ENCODE measurements at regions not wholly inside any gene's neighbourhood (a gene's known extent, or its start where the extent isn't known, plus 50 kb on each side); places are given as distances from the start of the nearest gene placed in this dataset.
"Not testable (repeated sequence)": the region's sequence is repeated elsewhere in the genome, so short reads cannot be mapped to it uniquely, and the experiment has no call there.

- H3K4me1 ChIP-seq (ENCODE audit: control insufficient read depth, insufficient read depth, low read length); H3K4me3 ChIP-seq (ENCODE audit: low read length in 2 of 2); H3K36me3 ChIP-seq (ENCODE audit: control insufficient read depth in 2 of 2, insufficient read depth in 2 of 2, low read length in 2 of 2); H3K9me3 ChIP-seq (ENCODE audit: control insufficient read depth in 2 of 2, low read length in 2 of 2); H3K27me3 ChIP-seq (ENCODE audit: control insufficient read depth in 1 of 2, insufficient read depth in 2 of 2, low read length in 2 of 2); H3K9ac ChIP-seq (ENCODE audit: low read length in 2 of 2); H3K27ac ChIP-seq (ENCODE audit: low read length): not testable (repeated sequence)
Measured at GRCh38 chr20:30164389-30164788, 1093.1 kb upstream of the DEFB115 start.

- Histone ChIP-seq H3K4me3 (ENCODE audit: low read length in 2 of 2) (no peak overlapping the region), H3K27me3 (ENCODE audit: control insufficient read depth in 1 of 2, insufficient read depth in 2 of 2, low read length in 2 of 2) (no peaks in the 10 kb centered on the region), H3K36me3 (ENCODE audit: control insufficient read depth in 2 of 2, insufficient read depth in 2 of 2, low read length in 2 of 2) (no peaks in the 10 kb centered on the region), H3K27ac (ENCODE audit: low read length) (no peak overlapping the region), H3K4me1 (ENCODE audit: control insufficient read depth, insufficient read depth, low read length) (no peaks in the 10 kb centered on the region), H3K9me3 (ENCODE audit: control insufficient read depth in 2 of 2, low read length in 2 of 2) (no peaks in the 10 kb centered on the region), H3K9ac (ENCODE audit: low read length in 2 of 2) (no peak overlapping the region)
Measured at GRCh38 chr20:30167540-30167939, 1089.9 kb upstream of the DEFB115 start.

- Histone ChIP-seq H3K4me3 (ENCODE audit: low read length in 2 of 2) (peak overlapping the region in 1 of 2 donors; percentile 15), H3K9me3 (ENCODE audit: control insufficient read depth in 2 of 2, low read length in 2 of 2) (no peaks in the 10 kb centered on the region), H3K36me3 (ENCODE audit: control insufficient read depth in 2 of 2, insufficient read depth in 2 of 2, low read length in 2 of 2) (no peaks in the 10 kb centered on the region), H3K27ac (ENCODE audit: low read length) (no peak overlapping the region), H3K9ac (ENCODE audit: low read length in 2 of 2) (no peak overlapping the region), H3K27me3 (ENCODE audit: control insufficient read depth in 1 of 2, insufficient read depth in 2 of 2, low read length in 2 of 2) (no peaks in the 10 kb centered on the region), H3K4me1 (ENCODE audit: control insufficient read depth, insufficient read depth, low read length) (no peaks in the 10 kb centered on the region)
Measured at GRCh38 chr20:30168025-30168799, 1089.3 kb upstream of the DEFB115 start.

- Histone ChIP-seq H3K9me3 (ENCODE audit: control insufficient read depth in 2 of 2, low read length in 2 of 2) (no peaks in the 10 kb centered on the region), H3K9ac (ENCODE audit: low read length in 2 of 2) (no peak overlapping the region), H3K36me3 (ENCODE audit: control insufficient read depth in 2 of 2, insufficient read depth in 2 of 2, low read length in 2 of 2) (no peaks in the 10 kb centered on the region), H3K27me3 (ENCODE audit: control insufficient read depth in 1 of 2, insufficient read depth in 2 of 2, low read length in 2 of 2) (no peaks in the 10 kb centered on the region), H3K27ac (ENCODE audit: low read length) (no peak overlapping the region), H3K4me3 (ENCODE audit: low read length in 2 of 2) (no peak overlapping the region), H3K4me1 (ENCODE audit: control insufficient read depth, insufficient read depth, low read length) (no peaks in the 10 kb centered on the region)
Measured at GRCh38 chr20:30168800-30169138, 1088.7 kb upstream of the DEFB115 start.

GRCh38 chr20:30175681-30176080, 1081.8 kb upstream of the DEFB115 start:
- no peaks in the 10 kb centered on the region for H3K9me3 ChIP-seq (ENCODE audit: control insufficient read depth in 2 of 2, low read length in 2 of 2)
- no peak overlapping the region for H3K9ac ChIP-seq (ENCODE audit: low read length in 2 of 2)
- H3K4me1 ChIP-seq (ENCODE audit: control insufficient read depth, insufficient read depth, low read length): no peaks in the 10 kb centered on the region
- no peak overlapping the region for H3K27ac ChIP-seq (ENCODE audit: low read length)
- no peaks in the 10 kb centered on the region for H3K36me3 ChIP-seq (ENCODE audit: control insufficient read depth in 2 of 2, insufficient read depth in 2 of 2, low read length in 2 of 2)
- no peaks in the 10 kb centered on the region for H3K27me3 ChIP-seq (ENCODE audit: control insufficient read depth in 1 of 2, insufficient read depth in 2 of 2, low read length in 2 of 2)
- no peak overlapping the region for H3K4me3 ChIP-seq (ENCODE audit: low read length in 2 of 2)

- not testable (repeated sequence) for H3K4me1 ChIP-seq (ENCODE audit: control insufficient read depth, insufficient read depth, low read length); H3K36me3 ChIP-seq (ENCODE audit: control insufficient read depth in 2 of 2, insufficient read depth in 2 of 2, low read length in 2 of 2); H3K9ac ChIP-seq (ENCODE audit: low read length in 2 of 2); H3K4me3 ChIP-seq (ENCODE audit: low read length in 2 of 2); H3K27me3 ChIP-seq (ENCODE audit: control insufficient read depth in 1 of 2, insufficient read depth in 2 of 2, low read length in 2 of 2); H3K27ac ChIP-seq (ENCODE audit: low read length); H3K9me3 ChIP-seq (ENCODE audit: control insufficient read depth in 2 of 2, low read length in 2 of 2)
Measured at GRCh38 chr20:30183124-30183523, 1074.3 kb upstream of the DEFB115 start.

- H3K4me1 ChIP-seq (ENCODE audit: control insufficient read depth, insufficient read depth, low read length): not testable (repeated sequence)
Measured at GRCh38 chr20:30191785-30192184, 1065.7 kb upstream of the DEFB115 start.

GRCh38 chr20:30234477-30234876, 1023.0 kb upstream of the DEFB115 start:
- not testable (repeated sequence) for H3K27me3 ChIP-seq (ENCODE audit: control insufficient read depth in 1 of 2, insufficient read depth in 2 of 2, low read length in 2 of 2); H3K9ac ChIP-seq (ENCODE audit: low read length in 2 of 2); H3K36me3 ChIP-seq (ENCODE audit: control insufficient read depth in 2 of 2, insufficient read depth in 2 of 2, low read length in 2 of 2); H3K4me3 ChIP-seq (ENCODE audit: low read length in 2 of 2); H3K4me1 ChIP-seq (ENCODE audit: control insufficient read depth, insufficient read depth, low read length); H3K27ac ChIP-seq (ENCODE audit: low read length); H3K9me3 ChIP-seq (ENCODE audit: control insufficient read depth in 2 of 2, low read length in 2 of 2)

More at GRCh38 chr20:30191785-30192184, 1065.7 kb upstream of the DEFB115 start:
- H3K27ac ChIP-seq (ENCODE audit: low read length); H3K36me3 ChIP-seq (ENCODE audit: control insufficient read depth in 2 of 2, insufficient read depth in 2 of 2, low read length in 2 of 2); H3K4me3 ChIP-seq (ENCODE audit: low read length in 2 of 2); H3K27me3 ChIP-seq (ENCODE audit: control insufficient read depth in 1 of 2, insufficient read depth in 2 of 2, low read length in 2 of 2); H3K9me3 ChIP-seq (ENCODE audit: control insufficient read depth in 2 of 2, low read length in 2 of 2); H3K9ac ChIP-seq (ENCODE audit: low read length in 2 of 2): not testable (repeated sequence)

- not testable (repeated sequence) for H3K4me3 ChIP-seq (ENCODE audit: low read length in 2 of 2); H3K27me3 ChIP-seq (ENCODE audit: control insufficient read depth in 1 of 2, insufficient read depth in 2 of 2, low read length in 2 of 2); H3K4me1 ChIP-seq (ENCODE audit: control insufficient read depth, insufficient read depth, low read length); H3K9me3 ChIP-seq (ENCODE audit: control insufficient read depth in 2 of 2, low read length in 2 of 2); H3K36me3 ChIP-seq (ENCODE audit: control insufficient read depth in 2 of 2, insufficient read depth in 2 of 2, low read length in 2 of 2); H3K9ac ChIP-seq (ENCODE audit: low read length in 2 of 2); H3K27ac ChIP-seq (ENCODE audit: low read length)
Measured at GRCh38 chr20:30275073-30275472, 982.4 kb upstream of the DEFB115 start.

GRCh38 chr20:30281584-30282197, 975.8 kb upstream of the DEFB115 start:
- Histone ChIP-seq H3K36me3 (ENCODE audit: control insufficient read depth in 2 of 2, insufficient read depth in 2 of 2, low read length in 2 of 2) (no peaks in the 10 kb centered on the region), H3K4me3 (ENCODE audit: low read length in 2 of 2) (no peak overlapping the region), H3K4me1 (ENCODE audit: control insufficient read depth, insufficient read depth, low read length) (peaks cover 3% of the 10 kb centered on the region), H3K9me3 (ENCODE audit: control insufficient read depth in 2 of 2, low read length in 2 of 2) (no peaks in the 10 kb centered on the region), H3K27ac (ENCODE audit: low read length) (no peak overlapping the region), H3K9ac (ENCODE audit: low read length in 2 of 2) (no peak overlapping the region), H3K27me3 (ENCODE audit: control insufficient read depth in 1 of 2, insufficient read depth in 2 of 2, low read length in 2 of 2) (no peaks in the 10 kb centered on the region)

- not testable (repeated sequence) for H3K4me1 ChIP-seq (ENCODE audit: control insufficient read depth, insufficient read depth, low read length); H3K27me3 ChIP-seq (ENCODE audit: control insufficient read depth in 1 of 2, insufficient read depth in 2 of 2, low read length in 2 of 2); H3K27ac ChIP-seq (ENCODE audit: low read length); H3K9me3 ChIP-seq (ENCODE audit: control insufficient read depth in 2 of 2, low read length in 2 of 2); H3K36me3 ChIP-seq (ENCODE audit: control insufficient read depth in 2 of 2, insufficient read depth in 2 of 2, low read length in 2 of 2)
- Histone ChIP-seq H3K4me3 (ENCODE audit: low read length in 2 of 2) (peak overlapping the region; percentile 60 to 71), H3K9ac (ENCODE audit: low read length in 2 of 2) (peak overlapping the region in 1 of 2 donors; percentile 47)
Measured at GRCh38 chr20:30283476-30284280, 973.8 kb upstream of the DEFB115 start.

Data from stomach smooth muscle (tissue), 2 donors.